MCF 10A (cell line): ENCODE measurements at regions not wholly inside any gene's neighbourhood (a gene's known extent, or its start where the extent isn't known, plus 50 kb on each side); places are given as distances from the start of the nearest gene placed in this dataset.
A peak's percentile ranks its signal among the peaks of the same experiment; 100 is the strongest.
"Not testable (repeated sequence)": the region's sequence is repeated elsewhere in the genome, so short reads cannot be mapped to it uniquely, and the experiment has no call there.

Experiments
- BruUV-seq: library from RNA; stranded (reverse); fragments of 400-500 nt; replicated peaks from 2 replicates; lab custom pipeline; 2021; lab: Mats Ljungman, UMichigan
- CTCF ChIA-PET: fragments of 300-600 bp; sonication (Branson Sonifier 250); formaldehyde crosslinking; extraction: SDS; loops from one replicate; lab custom pipeline; 2021; ENCODE audit warnings: antibody characterized with exemption, inconsistent platforms; lab: Yijun Ruan, JAX
- POLR2A ChIA-PET: fragments of 300-600, 350-650 bp; sonication (Branson Sonifier 250); formaldehyde crosslinking; extraction: SDS; loops from one replicate; lab custom pipeline; 2020; ENCODE audit warnings: antibody characterized with exemption, inconsistent platforms; lab: Yijun Ruan, JAX
- DNase-seq: peaks from one replicate; pipeline ENCODE4 v3.0.0-alpha.2; 2018; ENCODE audit not compliant: unreplicated experiment
- H3K27ac Mint-ChIP-seq: one replicate; pipeline ENCODE4 v1.8.0; 2022; ENCODE audit warnings: mild to moderate bottlenecking, low read depth, mixed read lengths; ENCODE audit not compliant: unreplicated experiment
- H3K27me3 Mint-ChIP-seq: one replicate; pipeline ENCODE4 v1.8.0; 2022; ENCODE audit warnings: mixed read lengths; ENCODE audit not compliant: insufficient read depth, unreplicated experiment
- H3K36me3 Mint-ChIP-seq: one replicate; pipeline ENCODE4 v1.8.0; 2022; ENCODE audit warnings: mild to moderate bottlenecking, moderate library complexity, mixed read lengths; ENCODE audit not compliant: insufficient read depth, unreplicated experiment
- H3K4me1 Mint-ChIP-seq: one replicate; pipeline ENCODE4 v1.8.0; 2022; ENCODE audit warnings: mixed read lengths; ENCODE audit not compliant: insufficient read depth, unreplicated experiment
- H3K4me3 Mint-ChIP-seq: one replicate; pipeline ENCODE4 v1.8.0; 2022; ENCODE audit warnings: mild to moderate bottlenecking, moderate library complexity, mixed read lengths; ENCODE audit not compliant: unreplicated experiment
- H3K9me3 Mint-ChIP-seq: one replicate; pipeline ENCODE4 v1.8.0; 2022; ENCODE audit warnings: mixed read lengths; ENCODE audit not compliant: unreplicated experiment
- intact Hi-C: fragments of 100-400 bp; cut with micrococcal nuclease; formaldehyde crosslinking; loops from 2 replicates; pipeline ENCODE4 v1.14.1; 2022
- TF ChIP-seq, protein P1 (sequence below): fragments of 200-600 bp; IDR thresholded peaks from one replicate; pipeline ENCODE4 v1.8.0; 2022; ENCODE audit warnings: antibody characterized with exemption, mild to moderate bottlenecking; ENCODE audit not compliant: unreplicated experiment

DNA sequence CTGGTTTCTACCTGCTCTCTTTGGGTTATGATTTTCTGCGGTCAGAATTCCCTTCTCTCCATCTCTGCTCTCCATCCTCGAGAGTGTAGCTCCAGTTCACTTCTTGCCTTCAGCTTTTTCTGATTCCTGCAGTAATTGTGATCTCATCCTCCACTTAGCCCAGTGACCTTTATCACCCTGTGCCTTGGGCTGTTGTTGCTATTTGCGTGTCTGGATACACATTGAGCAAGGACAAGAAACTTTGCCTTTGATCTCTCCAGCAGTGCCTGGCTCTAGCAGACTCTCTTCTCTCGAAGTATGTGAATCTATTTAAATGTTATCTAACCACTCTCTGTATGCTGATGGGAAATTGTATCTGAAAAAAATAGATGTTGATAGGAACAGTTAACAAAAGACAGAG is 76.4 kb upstream of the MARK1 start:
- CTCF ChIA-PET = interaction anchor here (0.7 to 2.1 kb wide), 4 partner anchors 11 to 671 kb away, joined by 3 to 5 read pairs (median 3); no protein-coding TSS in a partner anchor
- Mint-ChIP-seq H3K4me1 (no peaks in the 10 kb centered on the region), H3K27ac (no peak overlapping the region), H3K4me3 (no peak overlapping the region), H3K27me3 (peaks cover 53% of the 10 kb centered on the region), H3K36me3 (no peaks in the 10 kb centered on the region), H3K9me3 (no peaks in the 10 kb centered on the region)
- DNase-seq = peak; percentile 39
- no TSS peak for BruUV-seq
- POLR2A ChIA-PET = interaction anchor here (1.0 to 1.2 kb wide), 2 partner anchors 15 to 65 kb away, joined by 3 read pairs; no protein-coding TSS in a partner anchor
- TF ChIP-seq, protein P1, sequence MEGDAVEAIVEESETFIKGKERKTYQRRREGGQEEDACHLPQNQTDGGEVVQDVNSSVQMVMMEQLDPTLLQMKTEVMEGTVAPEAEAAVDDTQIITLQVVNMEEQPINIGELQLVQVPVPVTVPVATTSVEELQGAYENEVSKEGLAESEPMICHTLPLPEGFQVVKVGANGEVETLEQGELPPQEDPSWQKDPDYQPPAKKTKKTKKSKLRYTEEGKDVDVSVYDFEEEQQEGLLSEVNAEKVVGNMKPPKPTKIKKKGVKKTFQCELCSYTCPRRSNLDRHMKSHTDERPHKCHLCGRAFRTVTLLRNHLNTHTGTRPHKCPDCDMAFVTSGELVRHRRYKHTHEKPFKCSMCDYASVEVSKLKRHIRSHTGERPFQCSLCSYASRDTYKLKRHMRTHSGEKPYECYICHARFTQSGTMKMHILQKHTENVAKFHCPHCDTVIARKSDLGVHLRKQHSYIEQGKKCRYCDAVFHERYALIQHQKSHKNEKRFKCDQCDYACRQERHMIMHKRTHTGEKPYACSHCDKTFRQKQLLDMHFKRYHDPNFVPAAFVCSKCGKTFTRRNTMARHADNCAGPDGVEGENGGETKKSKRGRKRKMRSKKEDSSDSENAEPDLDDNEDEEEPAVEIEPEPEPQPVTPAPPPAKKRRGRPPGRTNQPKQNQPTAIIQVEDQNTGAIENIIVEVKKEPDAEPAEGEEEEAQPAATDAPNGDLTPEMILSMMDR = no peak
- intact Hi-C loops = no loop called here

DNA sequence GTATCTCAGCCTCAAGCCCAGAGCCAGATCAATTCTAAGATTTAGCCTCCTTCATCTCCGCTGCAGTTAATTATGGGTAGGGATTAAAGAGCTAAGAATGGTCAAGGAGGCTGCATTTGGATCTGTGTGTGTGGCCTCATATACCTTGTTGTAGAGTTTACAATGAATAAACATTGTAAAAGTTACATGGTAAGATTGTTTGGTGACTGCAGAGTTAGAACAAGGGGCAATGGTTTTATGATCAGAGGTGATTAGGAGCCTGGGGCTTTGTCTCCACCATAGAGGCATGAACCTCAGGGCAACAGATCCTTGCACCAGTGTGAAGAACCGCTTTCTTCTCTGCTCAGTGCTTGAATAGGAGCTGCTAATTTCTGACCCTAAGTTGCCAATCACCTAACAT is 77.0 kb upstream of the MARK1 start:
- Mint-ChIP-seq H3K9me3 (no peaks in the 10 kb centered on the region), H3K4me1 (no peaks in the 10 kb centered on the region), H3K36me3 (no peaks in the 10 kb centered on the region), H3K4me3 (no peak overlapping the region), H3K27me3 (peaks cover 53% of the 10 kb centered on the region), H3K27ac (no peak overlapping the region)
- ChIA-PET POLR2A (interaction anchor here (0.9 to 1.2 kb wide), 4 partner anchors 9 to 138 kb away, joined by 3 to 7 read pairs (median 4); no protein-coding TSS in a partner anchor), CTCF (interaction anchor here (1.2 to 2.7 kb wide), 3 partner anchors 154 to 283 kb away, joined by 3 to 9 read pairs (median 4); no protein-coding TSS in a partner anchor)
- BruUV-seq = no TSS peak
- DNase-seq = no peak
- intact Hi-C loops = no loop called here
- TF ChIP-seq, protein P1 = no peak

DNA sequence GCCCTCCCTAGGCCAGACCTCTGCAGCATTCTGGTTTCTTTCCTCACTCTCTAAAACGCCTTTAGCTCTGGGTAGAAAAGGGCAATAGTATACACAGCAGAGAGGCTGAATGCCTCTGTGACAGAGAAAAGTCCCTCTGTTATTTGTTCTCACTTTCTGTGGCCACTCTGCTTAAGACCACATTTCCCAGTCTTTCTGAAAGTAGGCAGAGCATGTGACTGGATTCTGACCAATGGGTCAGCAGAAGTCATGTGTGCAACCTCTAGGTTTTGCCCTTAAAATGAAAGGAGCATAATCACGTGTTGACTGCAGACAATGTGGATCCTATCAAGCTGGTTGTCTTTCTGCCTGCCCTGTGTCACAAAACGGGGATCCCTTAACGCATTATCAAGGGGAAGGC is 79.7 kb upstream of the MARK1 start:
- H3K27me3 Mint-ChIP-seq = peaks cover 47% of the 10 kb centered on the region
- BruUV-seq = no TSS peak
- intact Hi-C loops = no loop called here
- ChIA-PET POLR2A (interaction anchor here (1.4 kb wide), 1 partner anchor 148 kb away, joined by 3 read pairs; no protein-coding TSS in a partner anchor), CTCF (interaction anchor here (0.6 to 2.7 kb wide), 7 partner anchors 14 to 232 kb away, joined by 3 to 9 read pairs (median 3); no protein-coding TSS in a partner anchor)
- no peak overlapping the region for H3K4me3 Mint-ChIP-seq
- TF ChIP-seq, protein P1 = no peak
- no peak for DNase-seq
- no peak overlapping the region for H3K27ac Mint-ChIP-seq
- no peaks in the 10 kb centered on the region for H3K4me1 Mint-ChIP-seq
- H3K36me3 Mint-ChIP-seq = no peaks in the 10 kb centered on the region
- no peaks in the 10 kb centered on the region for H3K9me3 Mint-ChIP-seq

DNA sequence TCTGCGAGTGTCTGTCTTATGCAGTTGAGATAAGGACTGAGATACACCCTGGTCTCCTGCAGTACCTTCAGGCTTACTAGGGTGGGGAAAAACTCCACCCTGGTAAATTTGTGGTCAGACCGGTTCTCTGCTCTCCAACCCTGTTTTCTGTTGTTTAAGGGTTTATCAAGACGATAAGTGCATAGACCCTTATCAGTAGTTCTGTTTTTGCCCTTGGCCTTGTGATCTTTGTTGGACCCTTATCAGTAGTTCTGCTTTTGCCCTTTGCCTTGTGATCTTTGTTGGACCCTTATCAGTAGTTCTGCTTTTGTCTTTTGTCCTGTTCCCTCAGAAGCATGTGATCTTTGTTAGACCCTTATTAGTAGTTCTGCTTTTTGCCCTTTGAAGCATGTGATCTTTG is 83.3 kb upstream of the MARK1 start:
- POLR2A ChIA-PET, BruUV-seq, DNase-seq, CTCF ChIA-PET, H3K27ac Mint-ChIP-seq, H3K4me1 Mint-ChIP-seq, H3K36me3 Mint-ChIP-seq, H3K4me3 Mint-ChIP-seq, intact Hi-C loops, H3K9me3 Mint-ChIP-seq: not testable (repeated sequence)
- H3K27me3 Mint-ChIP-seq = peaks cover 10% of the 10 kb centered on the region
